Heart right ventricle (tissue), 16 donors: ENCODE measurements at regions not wholly inside any gene's neighbourhood (a gene's known extent, or its start where the extent isn't known, plus 50 kb on each side); places are given as distances from the start of the nearest gene placed in this dataset.
A peak's percentile ranks its signal among the peaks of the same experiment; 100 is the strongest.

Source experiments
- ATAC-seq, 8 donors: fragments of 200-7000 bp; cut with Tn5 transposase; one replicate each; pipeline ENCODE4 v1.9.1; 2020; ENCODE audit warnings: mild to moderate bottlenecking in 8 of 8, moderate library complexity in 8 of 8, moderate number of reproducible peaks in 1 of 8
- DNase-seq, 2 donors: peaks; one replicate each; pipeline ENCODE4 v3.0.0-alpha.2; 2020
- H3K27ac ChIP-seq, 10 donors: fragments of 200-600 bp; sonication (generic) in 2 of 10; one replicate each; pipeline versions ENCODE4 v1.5.0 to v1.8.0; 2020 to 2022; ENCODE audit warnings: mild to moderate bottlenecking in 3 of 10
- H3K27me3 ChIP-seq, 7 donors: fragments of 200-600 bp; one replicate each; pipeline ENCODE4 v1.8.0; 2021 to 2022; ENCODE audit warnings: mild to moderate bottlenecking in 2 of 7
- H3K36me3 ChIP-seq, 9 donors: fragments of 200-600 bp; sonication (generic) in 1 of 9; one replicate each; pipeline versions ENCODE4 v1.5.0 to v1.8.0; 2020 to 2022; ENCODE audit warnings: mild to moderate bottlenecking in 2 of 9
- H3K4me1 ChIP-seq, 9 donors: fragments of 200-600 bp; sonication (generic) in 1 of 9; one replicate each; pipeline versions ENCODE4 v1.5.0 to v1.8.0; 2020 to 2022; ENCODE audit warnings: mild to moderate bottlenecking in 4 of 9
- H3K4me3 ChIP-seq, 10 donors: fragments of 200-600 bp; sonication (generic) in 2 of 10; one replicate each; pipeline versions ENCODE4 v1.5.0 to v1.8.0; 2020 to 2022; ENCODE audit warnings: mild to moderate bottlenecking in 7 of 10, moderate library complexity in 2 of 10
- H3K9me3 ChIP-seq, 11 donors: fragments of 200-600 bp in 10 of 11; sonication (generic) in 2 of 11; one replicate each; pipeline versions ENCODE4 v1.5.0 to v1.8.0; 2013 to 2022; ENCODE audit warnings: mild to moderate bottlenecking in 2 of 11, control low read depth in 1 of 11, moderate library complexity in 1 of 11
- WGBS, 2 donors: extraction: QIAGEN DNeasy Blood & Tissue Kit; methylation state at CpG; one replicate each; pipeline ENCODE4 v1.1.7; 2013; ENCODE audit warnings: inconsistent platforms in 1 of 2; 5-methylcytosine and 5-hydroxymethylcytosine counted together
- intact Hi-C, 10 donors: fragments of 100-400 bp; cut with DNase I; formaldehyde crosslinking; loops; one replicate each; pipeline versions ENCODE4 v1.11.1 to v1.14.2; 2022
- TF ChIP-seq, protein P1 (sequence below), 9 donors: fragments of 200-600 bp; sonication (generic) in 2 of 9; IDR thresholded peaks; one replicate each; pipeline versions ENCODE4 v1.5.0 to v1.8.0; 2021 to 2022; ENCODE audit warnings: antibody characterized with exemption in 9 of 9, mild to moderate bottlenecking in 5 of 9, moderate library complexity in 1 of 9
- donor health status: Arrhythmogenic right ventricular cardiomyopathy.
- donor health status: ischemic (EF 13 %, LVEDD 7.1; RV severe dilation, severe dysfunction).
- donor health status: healthy with polysubstance abuse.
- donor health status: DM: no; HTN: yes; CAD: no.
- donor health status: DM: no; HTN: no; CAD: no.
- donor health status: ischemic (EF 25% LVEDD 6.9; RV normal size, moderate dysfunction).
- donor health status: ischemic (EF 25% LVEDD 5.7; RV mildly dilated, moderate dysfunction).
- donor health status: healthy.
- donor health status: DM: yes; HTN: yes; CAD: no.
- donor health status: Ischemic cardiomyopathy.
- donor health status: ischemic (EF 35%, LVEDD 5.7; RV mildly dilated, moderate dysfunction).
- donor health status: nonischemic (EF 11% LVEDD 7.7; RV severe dilation, severe dysfunction).
- donor health status: DM: yes; HTN: yes; CAD: no.
- donor health status: PGD.
- donor health status: ischemic (EF 29% LVEDD 5.4; RV normal size, mild dysfunction).
- donor health status: nonischemic (EF 23%, LVEDD 6.1; RV moderate dilation, normal function).

DNA sequence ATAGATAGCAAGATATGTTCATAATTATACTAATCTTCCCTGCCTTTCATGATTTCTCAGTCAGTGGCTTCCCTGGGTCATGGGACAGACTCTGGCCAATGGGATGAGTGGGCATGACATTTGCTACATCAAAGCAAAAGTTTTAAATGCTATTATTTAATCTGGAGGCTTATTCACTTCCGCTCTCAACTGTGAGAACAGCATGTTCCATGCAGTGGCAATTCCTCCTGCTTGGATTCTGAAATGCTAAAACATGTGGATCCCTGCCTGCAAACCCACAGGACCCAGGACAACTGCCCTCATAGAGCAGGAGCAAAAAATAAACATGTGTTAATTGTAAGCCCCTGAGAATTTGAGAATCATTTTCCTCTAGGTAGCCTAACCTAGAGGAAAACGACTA lies 1412.4 kb upstream of the CELF2 start:
- intact Hi-C loops: no loop called here
- H3K4me1 ChIP-seq: no peaks in the 10 kb centered on the region
- DNase-seq: no peak
- H3K27ac ChIP-seq: no peak overlapping the region
- no peaks in the 10 kb centered on the region for H3K27me3 ChIP-seq
- H3K36me3 ChIP-seq: no peaks in the 10 kb centered on the region
- TF ChIP-seq, protein P1, sequence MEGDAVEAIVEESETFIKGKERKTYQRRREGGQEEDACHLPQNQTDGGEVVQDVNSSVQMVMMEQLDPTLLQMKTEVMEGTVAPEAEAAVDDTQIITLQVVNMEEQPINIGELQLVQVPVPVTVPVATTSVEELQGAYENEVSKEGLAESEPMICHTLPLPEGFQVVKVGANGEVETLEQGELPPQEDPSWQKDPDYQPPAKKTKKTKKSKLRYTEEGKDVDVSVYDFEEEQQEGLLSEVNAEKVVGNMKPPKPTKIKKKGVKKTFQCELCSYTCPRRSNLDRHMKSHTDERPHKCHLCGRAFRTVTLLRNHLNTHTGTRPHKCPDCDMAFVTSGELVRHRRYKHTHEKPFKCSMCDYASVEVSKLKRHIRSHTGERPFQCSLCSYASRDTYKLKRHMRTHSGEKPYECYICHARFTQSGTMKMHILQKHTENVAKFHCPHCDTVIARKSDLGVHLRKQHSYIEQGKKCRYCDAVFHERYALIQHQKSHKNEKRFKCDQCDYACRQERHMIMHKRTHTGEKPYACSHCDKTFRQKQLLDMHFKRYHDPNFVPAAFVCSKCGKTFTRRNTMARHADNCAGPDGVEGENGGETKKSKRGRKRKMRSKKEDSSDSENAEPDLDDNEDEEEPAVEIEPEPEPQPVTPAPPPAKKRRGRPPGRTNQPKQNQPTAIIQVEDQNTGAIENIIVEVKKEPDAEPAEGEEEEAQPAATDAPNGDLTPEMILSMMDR (IDR thresholded peaks at IDR 0.05): no peak
- no peak overlapping the region for H3K4me3 ChIP-seq
- no peaks in the 10 kb centered on the region for H3K9me3 ChIP-seq
- no peak for ATAC-seq
- 68 to 72% methylated on average over 2 of the region's 2 CpGs for WGBS, 2 donors

- no peaks in the 10 kb centered on the region for H3K27me3 ChIP-seq
- H3K27ac ChIP-seq: no peak overlapping the region
- H3K4me3 ChIP-seq: no peak overlapping the region
- TF ChIP-seq, protein P1 (IDR thresholded peaks at IDR 0.05): peak in 7 of 9 donors; percentile 25 to 51 (median 48)
- intact Hi-C loops: no loop called here
- no peaks in the 10 kb centered on the region for H3K36me3 ChIP-seq
- no peaks in the 10 kb centered on the region for H3K9me3 ChIP-seq
- H3K4me1 ChIP-seq: no peaks in the 10 kb centered on the region
- ATAC-seq (no peak), DNase-seq (no peak)
These were observed 1409.1 kb upstream of the CELF2 start for GRCh38 chr10:9608602-9609001.

- no peaks in the 10 kb centered on the region for H3K9me3 ChIP-seq
- DNase-seq (no peak), ATAC-seq (no peak)
- TF ChIP-seq, protein P1 (IDR thresholded peaks at IDR 0.05): no peak
- no peaks in the 10 kb centered on the region for H3K4me1 ChIP-seq
- no peaks in the 10 kb centered on the region for H3K36me3 ChIP-seq
- H3K27me3 ChIP-seq: no peaks in the 10 kb centered on the region
- no peak overlapping the region for H3K4me3 ChIP-seq
- intact Hi-C loops: no loop called here
- no peak overlapping the region for H3K27ac ChIP-seq
- WGBS, 2 donors: 60 to 81% methylated on average over 8 of the region's 8 CpGs
These were observed 1404.2 kb upstream of the CELF2 start for GRCh38 chr10:9613338-9614075.

GRCh38 chr10:9615189-9615588 lies 1402.5 kb upstream of the CELF2 start:
- Histone ChIP-seq H3K4me1 (no peaks in the 10 kb centered on the region), H3K9me3 (peaks cover 0 to 12% (median 0%) of the 10 kb centered on the region in 11 donors), H3K27me3 (no peaks in the 10 kb centered on the region), H3K36me3 (no peaks in the 10 kb centered on the region), H3K4me3 (no peak overlapping the region), H3K27ac (no peak overlapping the region)
- no peak for ATAC-seq
- intact Hi-C loops: no loop called here
- WGBS, 2 donors: 73 to 87% methylated on average over 3 of the region's 3 CpGs
- TF ChIP-seq, protein P1 (IDR thresholded peaks at IDR 0.05): no peak
- no peak for DNase-seq
